HEK293T (cell line): ENCODE measurements at regions not wholly inside any gene's neighbourhood (a gene's known extent, or its start where the extent isn't known, plus 50 kb on each side); places are given as distances from the start of the nearest gene placed in this dataset.

ENCODE experiments used
- CTCF ChIA-PET: fragments of 350-600 bp; formaldehyde crosslinking; extraction: SDS; loops from one replicate; lab custom pipeline; 2021; ENCODE audit warnings: antibody characterized with exemption, inconsistent platforms; lab: Yijun Ruan, JAX
- POLR2A ChIA-PET: fragments of 350-600 bp; formaldehyde crosslinking; extraction: SDS; loops from one replicate; lab custom pipeline; 2020; ENCODE audit warnings: antibody characterized with exemption, inconsistent platforms; lab: Yijun Ruan, JAX
- DNase-seq: peaks from one replicate; pipeline ENCODE4 v3.0.0; 2012; ENCODE audit warnings: mixed read lengths; ENCODE audit errors: extremely low spot score
- ARNT ChIP-seq: fragments of 450-650 bp; IDR thresholded peaks from 2 replicates; pipeline ENCODE4 v1.6.1; 2017; ENCODE audit warnings: mild to moderate bottlenecking
- BHLHE40 ChIP-seq: fragments of 450-650 bp; IDR thresholded peaks from 2 replicates; pipeline ENCODE4 v1.6.1; 2016; ENCODE audit warnings: mild to moderate bottlenecking, moderate library complexity, borderline replicate concordance
- CTBP1 ChIP-seq: fragments of 450-650 bp; IDR thresholded peaks from 2 replicates; pipeline ENCODE4 v1.6.1; 2016; ENCODE audit warnings: borderline replicate concordance
- ELF4 ChIP-seq: fragments of 450-650 bp; IDR thresholded peaks from 2 replicates; pipeline ENCODE4 v1.6.1; 2017; ENCODE audit warnings: antibody characterized with exemption
- FOXA1 ChIP-seq: fragments of 450-650 bp; IDR thresholded peaks from 2 replicates; pipeline ENCODE4 v1.6.1; 2016; ENCODE audit warnings: mild to moderate bottlenecking
- FOXK2 ChIP-seq: fragments of 450-650 bp; IDR thresholded peaks from 2 replicates; pipeline ENCODE4 v1.6.1; 2016; ENCODE audit warnings: mild to moderate bottlenecking
- FOXM1 ChIP-seq: fragments of 450-650 bp; IDR thresholded peaks from 2 replicates; pipeline ENCODE4 v1.6.1; 2017; ENCODE audit warnings: mild to moderate bottlenecking, borderline replicate concordance
- HDGF ChIP-seq: fragments of 450-650 bp; IDR thresholded peaks from 2 replicates; pipeline ENCODE4 v1.6.1; 2017; ENCODE audit warnings: antibody characterized with exemption, borderline replicate concordance
- L3MBTL2 ChIP-seq: fragments of 450-650 bp; conservative IDR thresholded peaks from 2 replicates; pipeline ENCODE4 v1.6.1; 2016; ENCODE audit warnings: mild to moderate bottlenecking
- LEF1 ChIP-seq: fragments of 450-650 bp; IDR thresholded peaks from 2 replicates; pipeline ENCODE4 v1.6.1; 2017; ENCODE audit warnings: mild to moderate bottlenecking, borderline replicate concordance
- NFRKB ChIP-seq: fragments of 450-650 bp; IDR thresholded peaks from 2 replicates; pipeline ENCODE4 v1.6.1; 2016; ENCODE audit warnings: mild to moderate bottlenecking, moderate library complexity
- PKNOX1 ChIP-seq: fragments of 450-650 bp; IDR thresholded peaks from 2 replicates; pipeline ENCODE4 v1.6.1; 2016
- SP1 ChIP-seq: fragments of 450-650 bp; IDR thresholded peaks from 2 replicates; pipeline ENCODE4 v1.6.1; 2017
- SUZ12 ChIP-seq: fragments of 450-650 bp; IDR thresholded peaks from 2 replicates; pipeline ENCODE4 v1.6.1; 2016; ENCODE audit warnings: mild to moderate bottlenecking
- TARDBP ChIP-seq: fragments of 450-650 bp; IDR thresholded peaks from 2 replicates; pipeline ENCODE4 v1.6.1; 2016
- ZNF384 ChIP-seq: fragments of 450-650 bp; IDR thresholded peaks from 2 replicates; pipeline ENCODE4 v1.6.1; 2016

GRCh38 chr7:80316811-80317210 lies 182.2 kb downstream of the GNAI1 start:
- ChIA-PET POLR2A (no interaction called here), CTCF (no interaction called here)
- TF ChIP-seq L3MBTL2: no peak
- TF ChIP-seq TARDBP: no peak
- no peak for TF ChIP-seq FOXM1
- no peak for TF ChIP-seq BHLHE40
- no peak for TF ChIP-seq ARNT
- TF ChIP-seq CTBP1: no peak
- no peak for TF ChIP-seq SP1
- no peak for TF ChIP-seq FOXK2
- no peak for DNase-seq

GRCh38 chr7:80313716-80314115 lies 179.1 kb downstream of the GNAI1 start:
- no peak for DNase-seq
- ChIA-PET CTCF (no interaction called here), POLR2A (no interaction called here)
- TF ChIP-seq ZNF384 (no peak), SP1 (no peak), FOXK2 (no peak), SUZ12 (no peak), ELF4 (no peak), TARDBP (no peak), BHLHE40 (no peak), LEF1 (no peak), NFRKB (no peak), PKNOX1 (no peak), ARNT (no peak), CTBP1 (no peak), L3MBTL2 (no peak), FOXM1 (no peak), HDGF (no peak)

GRCh38 chr7:80313067-80313626 lies 178.5 kb downstream of the GNAI1 start:
- TF ChIP-seq ZNF384 (no peak), NFRKB (no peak), ARNT (no peak), FOXA1 (no peak), HDGF (no peak), PKNOX1 (no peak), TARDBP (no peak), BHLHE40 (no peak), FOXM1 (no peak), SP1 (no peak), L3MBTL2 (no peak), ELF4 (no peak)
- DNase-seq: no peak
- POLR2A ChIA-PET: no interaction called here
- CTCF ChIA-PET: interaction anchor here (0.7 to 1.3 kb wide), 2 partner anchors 115 to 214 kb away, joined by 3 read pairs; no protein-coding TSS in a partner anchor

GRCh38 chr7:80312139-80312661 lies 177.6 kb downstream of the GNAI1 start:
- TF ChIP-seq ELF4 (no peak), TARDBP (no peak), FOXK2 (no peak), SP1 (no peak), FOXA1 (no peak), ARNT (no peak), ZNF384 (no peak), SUZ12 (no peak), L3MBTL2 (no peak), BHLHE40 (no peak), FOXM1 (no peak), NFRKB (no peak), PKNOX1 (no peak), HDGF (no peak), CTBP1 (no peak), LEF1 (no peak)
- CTCF ChIA-PET: interaction anchor here (0.5 to 1.3 kb wide), 3 partner anchors 23 to 213 kb away, joined by 3 to 4 read pairs (median 3); no protein-coding TSS in a partner anchor
- DNase-seq: peak; percentile 11
- POLR2A ChIA-PET: no interaction called here

GRCh38 chr7:80311313-80311712 lies 176.7 kb downstream of the GNAI1 start:
- DNase-seq: no peak
- no peak for TF ChIP-seq HDGF
- no peak for TF ChIP-seq ZNF384
- TF ChIP-seq SP1: no peak
- ChIA-PET POLR2A (no interaction called here), CTCF (no interaction called here)

GRCh38 chr7:80309971-80310549 lies 175.4 kb downstream of the GNAI1 start:
- ChIA-PET CTCF (no interaction called here), POLR2A (no interaction called here)
- TF ChIP-seq SP1 (no peak), FOXM1 (no peak), BHLHE40 (no peak), ZNF384 (no peak), L3MBTL2 (no peak), ELF4 (no peak), LEF1 (no peak), FOXA1 (no peak), HDGF (no peak), PKNOX1 (no peak), TARDBP (no peak)
- no peak for DNase-seq
